ENCODE measurements at regions not wholly inside any gene's neighbourhood (a gene's known extent, or its start where the extent isn't known, plus 50 kb on each side); places are given as distances from the start of the nearest gene placed in this dataset.

DNA sequence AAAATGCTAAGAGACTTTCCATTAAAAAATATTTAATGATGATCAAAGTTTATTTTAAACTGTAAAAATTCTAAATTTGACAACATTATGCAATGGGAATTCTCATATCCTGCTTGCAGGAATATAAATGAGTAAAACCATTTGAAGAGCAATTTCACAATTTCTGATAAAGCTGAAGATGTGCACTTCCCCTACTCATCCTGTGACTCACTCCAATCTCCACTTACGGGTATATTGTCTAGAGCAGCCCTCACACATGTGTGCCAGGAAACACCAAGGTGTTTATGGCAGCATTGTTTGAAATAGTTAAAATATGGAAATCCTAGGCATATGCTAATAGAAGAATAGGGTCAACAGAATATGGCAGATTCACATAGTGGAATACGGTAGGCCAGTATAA lies 158.4 kb downstream of the PDHA2 start:
- no peaks in the 10 kb centered on the region for H3K4me1 ChIP-seq (ENCODE audit: control insufficient read depth, insufficient read depth, low read length)
- intact Hi-C loops (cut with micrococcal nuclease; ENCODE audit: unreplicated experiment) (no loop called here), in situ Hi-C loops (cut with HindIII; ENCODE audit: low pct_unique_long_range_greater_than_20kb, low sequenced_read_pairs) (no loop called here)
- DNase-seq (ENCODE audit: low read depth, low spot score) (no peak), ATAC-seq (no peak)
- H3K4me3 ChIP-seq (ENCODE audit: low read depth in 2 of 2, low read length in 2 of 2), result no peak overlapping the region
- CTCF ChIA-PET, result no interaction called here
- H3K27ac ChIP-seq (ENCODE audit: low read length), result no peak overlapping the region
- H3K9me3 ChIP-seq (ENCODE audit: control insufficient read depth, insufficient read depth, low read depth, low read length), result no peaks in the 10 kb centered on the region
- BruUV-seq (replicated peaks), result no TSS peak
- H3K27me3 ChIP-seq (ENCODE audit: control insufficient read depth, insufficient read depth, low read length), result no peaks in the 10 kb centered on the region
- TF ChIP-seq SIN3A (IDR thresholded peaks at IDR 0.05; ENCODE audit: borderline replicate concordance, insufficient read depth, low read depth, low read length) (no peak), TCF7L2 (IDR thresholded peaks at IDR 0.05; ENCODE audit: low read depth, low read length) (no peak), POLR2AphosphoS5 (IDR thresholded peaks at IDR 0.05; ENCODE audit: low read depth, low read length) (no peak)
- TF ChIP-seq, protein P1, sequence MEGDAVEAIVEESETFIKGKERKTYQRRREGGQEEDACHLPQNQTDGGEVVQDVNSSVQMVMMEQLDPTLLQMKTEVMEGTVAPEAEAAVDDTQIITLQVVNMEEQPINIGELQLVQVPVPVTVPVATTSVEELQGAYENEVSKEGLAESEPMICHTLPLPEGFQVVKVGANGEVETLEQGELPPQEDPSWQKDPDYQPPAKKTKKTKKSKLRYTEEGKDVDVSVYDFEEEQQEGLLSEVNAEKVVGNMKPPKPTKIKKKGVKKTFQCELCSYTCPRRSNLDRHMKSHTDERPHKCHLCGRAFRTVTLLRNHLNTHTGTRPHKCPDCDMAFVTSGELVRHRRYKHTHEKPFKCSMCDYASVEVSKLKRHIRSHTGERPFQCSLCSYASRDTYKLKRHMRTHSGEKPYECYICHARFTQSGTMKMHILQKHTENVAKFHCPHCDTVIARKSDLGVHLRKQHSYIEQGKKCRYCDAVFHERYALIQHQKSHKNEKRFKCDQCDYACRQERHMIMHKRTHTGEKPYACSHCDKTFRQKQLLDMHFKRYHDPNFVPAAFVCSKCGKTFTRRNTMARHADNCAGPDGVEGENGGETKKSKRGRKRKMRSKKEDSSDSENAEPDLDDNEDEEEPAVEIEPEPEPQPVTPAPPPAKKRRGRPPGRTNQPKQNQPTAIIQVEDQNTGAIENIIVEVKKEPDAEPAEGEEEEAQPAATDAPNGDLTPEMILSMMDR (IDR thresholded peaks at IDR 0.05), result no peak
- TF ChIP-seq, protein P2, sequence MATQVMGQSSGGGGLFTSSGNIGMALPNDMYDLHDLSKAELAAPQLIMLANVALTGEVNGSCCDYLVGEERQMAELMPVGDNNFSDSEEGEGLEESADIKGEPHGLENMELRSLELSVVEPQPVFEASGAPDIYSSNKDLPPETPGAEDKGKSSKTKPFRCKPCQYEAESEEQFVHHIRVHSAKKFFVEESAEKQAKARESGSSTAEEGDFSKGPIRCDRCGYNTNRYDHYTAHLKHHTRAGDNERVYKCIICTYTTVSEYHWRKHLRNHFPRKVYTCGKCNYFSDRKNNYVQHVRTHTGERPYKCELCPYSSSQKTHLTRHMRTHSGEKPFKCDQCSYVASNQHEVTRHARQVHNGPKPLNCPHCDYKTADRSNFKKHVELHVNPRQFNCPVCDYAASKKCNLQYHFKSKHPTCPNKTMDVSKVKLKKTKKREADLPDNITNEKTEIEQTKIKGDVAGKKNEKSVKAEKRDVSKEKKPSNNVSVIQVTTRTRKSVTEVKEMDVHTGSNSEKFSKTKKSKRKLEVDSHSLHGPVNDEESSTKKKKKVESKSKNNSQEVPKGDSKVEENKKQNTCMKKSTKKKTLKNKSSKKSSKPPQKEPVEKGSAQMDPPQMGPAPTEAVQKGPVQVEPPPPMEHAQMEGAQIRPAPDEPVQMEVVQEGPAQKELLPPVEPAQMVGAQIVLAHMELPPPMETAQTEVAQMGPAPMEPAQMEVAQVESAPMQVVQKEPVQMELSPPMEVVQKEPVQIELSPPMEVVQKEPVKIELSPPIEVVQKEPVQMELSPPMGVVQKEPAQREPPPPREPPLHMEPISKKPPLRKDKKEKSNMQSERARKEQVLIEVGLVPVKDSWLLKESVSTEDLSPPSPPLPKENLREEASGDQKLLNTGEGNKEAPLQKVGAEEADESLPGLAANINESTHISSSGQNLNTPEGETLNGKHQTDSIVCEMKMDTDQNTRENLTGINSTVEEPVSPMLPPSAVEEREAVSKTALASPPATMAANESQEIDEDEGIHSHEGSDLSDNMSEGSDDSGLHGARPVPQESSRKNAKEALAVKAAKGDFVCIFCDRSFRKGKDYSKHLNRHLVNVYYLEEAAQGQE (IDR thresholded peaks at IDR 0.05; ENCODE audit: insufficient read depth in 1 of 2, low read depth in 2 of 2, low read length in 1 of 2), result no peak
- POLR2A ChIA-PET, result no interaction called here
- no peaks in the 10 kb centered on the region for H3K36me3 ChIP-seq (ENCODE audit: control insufficient read depth, insufficient read depth, low read length)

- Histone ChIP-seq H3K27ac (ENCODE audit: low read length) (no peak overlapping the region), H3K9me3 (ENCODE audit: control insufficient read depth, insufficient read depth, low read depth, low read length) (no peaks in the 10 kb centered on the region), H3K36me3 (ENCODE audit: control insufficient read depth, insufficient read depth, low read length) (no peaks in the 10 kb centered on the region), H3K4me3 (ENCODE audit: low read depth in 2 of 2, low read length in 2 of 2) (no peak overlapping the region), H3K4me1 (ENCODE audit: control insufficient read depth, insufficient read depth, low read length) (no peaks in the 10 kb centered on the region), H3K27me3 (ENCODE audit: control insufficient read depth, insufficient read depth, low read length) (no peaks in the 10 kb centered on the region)
- no peak for ATAC-seq
- TF ChIP-seq, protein P2 (IDR thresholded peaks at IDR 0.05; ENCODE audit: insufficient read depth in 1 of 2, low read depth in 2 of 2, low read length in 1 of 2), result no peak
- TF ChIP-seq SIN3A (IDR thresholded peaks at IDR 0.05; ENCODE audit: borderline replicate concordance, insufficient read depth, low read depth, low read length), result no peak
- no peak for TF ChIP-seq TCF7L2 (IDR thresholded peaks at IDR 0.05; ENCODE audit: low read depth, low read length)
- TF ChIP-seq, protein P1 (IDR thresholded peaks at IDR 0.05), result no peak
- in situ Hi-C loops (cut with HindIII; ENCODE audit: low pct_unique_long_range_greater_than_20kb, low sequenced_read_pairs), result no loop called here
- POLR2A ChIA-PET, result no interaction called here
- intact Hi-C loops (cut with micrococcal nuclease; ENCODE audit: unreplicated experiment), result no loop called here
- BruUV-seq (replicated peaks), result no TSS peak
- no peak for DNase-seq (ENCODE audit: low read depth, low spot score)
- CTCF ChIA-PET, result no interaction called here
Observed at GRCh38 chr4:96003951-96004740, 164.3 kb downstream of the PDHA2 start.

Data from Panc1 (cell line).